ENCODE measurements at regions not wholly inside any gene's neighbourhood (a gene's known extent, or its start where the extent isn't known, plus 50 kb on each side); places are given as distances from the start of the nearest gene placed in this dataset.

- ATAC-seq (no peak), DNase-seq (no peak)
- no peaks in the 10 kb centered on the region for H3K27me3 Mint-ChIP-seq
- H3K27ac Mint-ChIP-seq: no peak overlapping the region
- no peaks in the 10 kb centered on the region for H3K9me3 Mint-ChIP-seq (ENCODE audit: low read depth)
- no peaks in the 10 kb centered on the region for H3K4me1 Mint-ChIP-seq
- CTCF ChIA-PET: interaction anchor here (1.9 kb wide), 1 partner anchor 20 kb away, joined by 8 read pairs; no protein-coding TSS in a partner anchor
- H3K4me3 Mint-ChIP-seq: no peak overlapping the region
- no peaks in the 10 kb centered on the region for H3K36me3 Mint-ChIP-seq
These were observed 105.9 kb downstream of the CT47B1 start for GRCh38 chrX:120769576-120770341.

DNA sequence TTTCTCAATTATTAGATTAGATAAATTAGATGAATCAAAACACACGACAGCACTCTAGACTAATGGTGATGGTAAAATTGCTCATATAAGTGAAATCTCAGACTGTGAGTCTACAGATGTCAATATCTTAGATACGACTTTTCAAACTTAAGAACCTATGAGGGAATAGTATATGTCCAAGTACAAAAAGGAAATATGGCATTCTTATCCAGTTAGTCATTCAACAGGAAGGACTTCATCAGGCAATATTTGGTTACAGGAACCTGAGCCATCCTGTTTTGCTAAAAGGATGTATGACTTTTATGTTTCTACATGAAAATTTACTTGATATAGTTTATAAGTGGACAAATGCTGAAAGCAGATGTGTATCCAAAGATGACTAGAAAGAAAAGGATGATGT is 107.0 kb downstream of the CT47B1 start:
- Mint-ChIP-seq H3K4me3 (no peak overlapping the region), H3K36me3 (no peaks in the 10 kb centered on the region), H3K9me3 (ENCODE audit: low read depth) (no peaks in the 10 kb centered on the region), H3K27me3 (no peaks in the 10 kb centered on the region), H3K4me1 (no peaks in the 10 kb centered on the region), H3K27ac (no peak overlapping the region)
- CTCF ChIA-PET: no interaction called here
- DNase-seq: no peak
- ATAC-seq: no peak

GRCh38 chrX:120768254-120768653 is 107.4 kb downstream of the CT47B1 start:
- Mint-ChIP-seq H3K27me3 (no peaks in the 10 kb centered on the region), H3K9me3 (ENCODE audit: low read depth) (no peaks in the 10 kb centered on the region), H3K36me3 (no peaks in the 10 kb centered on the region), H3K27ac (no peak overlapping the region), H3K4me1 (no peaks in the 10 kb centered on the region), H3K4me3 (no peak overlapping the region)
- ATAC-seq (no peak), DNase-seq (no peak)
- CTCF ChIA-PET: no interaction called here

GRCh38 chrX:120763269-120763668 is 112.4 kb downstream of the CT47B1 start:
- ATAC-seq: no peak
- no peak for DNase-seq
- Mint-ChIP-seq H3K27me3 (peaks cover 3% of the 10 kb centered on the region), H3K4me1 (no peaks in the 10 kb centered on the region), H3K4me3 (no peak overlapping the region), H3K36me3 (no peaks in the 10 kb centered on the region), H3K27ac (no peak overlapping the region), H3K9me3 (ENCODE audit: low read depth) (no peaks in the 10 kb centered on the region)
- CTCF ChIA-PET: no interaction called here

- Mint-ChIP-seq H3K36me3 (no peaks in the 10 kb centered on the region), H3K4me1 (no peaks in the 10 kb centered on the region), H3K9me3 (ENCODE audit: low read depth) (no peaks in the 10 kb centered on the region), H3K27ac (no peak overlapping the region), H3K4me3 (no peak overlapping the region), H3K27me3 (peaks cover 3% of the 10 kb centered on the region)
- CTCF ChIA-PET: no interaction called here
- ATAC-seq (no peak), DNase-seq (no peak)
These were observed 113.9 kb downstream of the CT47B1 start for GRCh38 chrX:120761810-120762209.

- peaks cover 3% of the 10 kb centered on the region for H3K27me3 Mint-ChIP-seq
- H3K4me3 Mint-ChIP-seq: no peak overlapping the region
- no peaks in the 10 kb centered on the region for H3K9me3 Mint-ChIP-seq (ENCODE audit: low read depth)
- H3K36me3 Mint-ChIP-seq: no peaks in the 10 kb centered on the region
- CTCF ChIA-PET: no interaction called here
- H3K4me1 Mint-ChIP-seq: peaks cover 6% of the 10 kb centered on the region
- no peak for DNase-seq
- H3K27ac Mint-ChIP-seq: no peak overlapping the region
- no peak for ATAC-seq
These were observed 116.0 kb downstream of the CT47B1 start for GRCh38 chrX:120759685-120760084.

- ATAC-seq: no peak
- CTCF ChIA-PET: no interaction called here
- peaks cover 21% of the 10 kb centered on the region for H3K4me1 Mint-ChIP-seq
These were observed 120.4 kb downstream of the CT47B1 start for GRCh38 chrX:120755066-120755846.

GRCh38 chrX:120753413-120754251 is 122.0 kb downstream of the CT47B1 start:
- Mint-ChIP-seq H3K4me1 (peaks cover 26% of the 10 kb centered on the region), H3K36me3 (no peaks in the 10 kb centered on the region), H3K9me3 (ENCODE audit: low read depth) (no peaks in the 10 kb centered on the region), H3K27me3 (no peaks in the 10 kb centered on the region), H3K4me3 (no peak overlapping the region), H3K27ac (no peak overlapping the region)
- DNase-seq (no peak), ATAC-seq (no peak)
- CTCF ChIA-PET: no interaction called here

More at GRCh38 chrX:120755066-120755846, 120.4 kb downstream of the CT47B1 start:
- Mint-ChIP-seq H3K27me3 (peaks cover 3% of the 10 kb centered on the region), H3K27ac (no peak overlapping the region), H3K36me3 (no peaks in the 10 kb centered on the region), H3K9me3 (ENCODE audit: low read depth) (no peaks in the 10 kb centered on the region), H3K4me3 (no peak overlapping the region)
- DNase-seq: no peak

DNA sequence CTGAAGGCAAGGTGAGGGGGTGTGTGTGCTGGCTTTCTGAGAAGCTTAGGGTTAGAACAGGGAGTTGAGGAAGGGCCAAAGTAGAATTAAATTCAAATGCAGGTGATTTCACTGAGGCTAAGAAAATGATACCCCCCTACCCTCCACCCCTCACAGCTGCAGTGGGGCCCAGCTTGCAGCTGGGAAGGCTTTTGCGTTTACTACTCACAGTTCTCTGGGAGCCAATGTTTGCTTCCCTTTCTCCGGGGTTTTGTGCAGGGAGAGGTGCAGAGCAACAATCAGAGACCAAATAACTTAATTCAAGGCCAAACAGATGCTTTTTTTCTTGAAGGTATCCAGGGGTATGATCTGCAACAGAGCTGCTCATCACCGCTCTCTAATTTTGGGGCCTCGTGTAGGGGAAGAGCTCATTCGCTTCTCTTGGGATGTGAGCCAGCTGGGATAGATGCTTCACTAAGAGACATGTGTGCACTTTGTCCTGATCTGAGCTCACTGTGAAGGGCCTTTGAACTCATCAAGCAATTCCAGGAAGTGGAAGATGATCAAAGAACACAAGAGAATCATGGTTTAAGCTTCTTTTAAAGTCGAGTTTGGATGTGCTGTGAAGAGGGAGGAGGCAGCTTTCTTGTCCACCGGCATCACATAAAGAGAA is 122.7 kb upstream of the C1GALT1C1 start:
- DNase-seq: no peak
- CTCF ChIA-PET: interaction anchor here (1.0 kb wide), 1 partner anchor 37 kb away, joined by 3 read pairs; no protein-coding TSS in a partner anchor
- Mint-ChIP-seq H3K27ac (no peak overlapping the region), H3K4me3 (no peak overlapping the region), H3K36me3 (no peaks in the 10 kb centered on the region), H3K27me3 (no peaks in the 10 kb centered on the region), H3K4me1 (peaks cover 26% of the 10 kb centered on the region), H3K9me3 (ENCODE audit: low read depth) (no peaks in the 10 kb centered on the region)
- no peak for ATAC-seq

DNA sequence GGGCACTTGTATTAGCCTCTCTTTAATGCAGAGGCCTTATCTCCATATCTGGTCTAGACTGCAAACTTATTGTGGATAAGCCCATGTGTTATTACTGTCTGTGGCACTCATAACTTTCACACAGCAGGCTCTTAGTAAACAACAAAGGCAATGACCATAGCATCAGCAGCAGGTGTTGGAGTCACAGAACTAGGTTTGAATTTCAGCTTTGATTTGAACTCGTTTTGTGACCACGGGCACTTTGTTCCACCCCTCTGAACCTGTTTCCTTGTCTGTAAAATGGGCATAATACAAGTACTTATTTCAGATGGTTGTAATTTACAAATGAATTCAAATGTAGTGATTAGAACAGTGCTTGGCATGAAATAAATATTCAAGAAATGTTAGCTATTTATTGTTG is 121.8 kb upstream of the C1GALT1C1 start:
- Mint-ChIP-seq H3K4me3 (no peak overlapping the region), H3K4me1 (peaks cover 26% of the 10 kb centered on the region), H3K27ac (no peak overlapping the region), H3K9me3 (ENCODE audit: low read depth) (no peaks in the 10 kb centered on the region), H3K27me3 (no peaks in the 10 kb centered on the region), H3K36me3 (no peaks in the 10 kb centered on the region)
- no peak for ATAC-seq
- DNase-seq: no peak
- CTCF ChIA-PET: no interaction called here

GRCh38 chrX:120750381-120750780 is 120.5 kb upstream of the C1GALT1C1 start:
- Mint-ChIP-seq H3K27me3 (no peaks in the 10 kb centered on the region), H3K9me3 (ENCODE audit: low read depth) (no peaks in the 10 kb centered on the region), H3K36me3 (peaks cover 1% of the 10 kb centered on the region), H3K27ac (no peak overlapping the region), H3K4me3 (no peak overlapping the region), H3K4me1 (peaks cover 26% of the 10 kb centered on the region)
- ATAC-seq: no peak
- no peak for DNase-seq
- CTCF ChIA-PET: no interaction called here

GRCh38 chrX:120749141-120749846 is 119.4 kb upstream of the C1GALT1C1 start:
- no peaks in the 10 kb centered on the region for H3K27me3 Mint-ChIP-seq
- H3K4me3 Mint-ChIP-seq: no peak overlapping the region
- peaks cover 3% of the 10 kb centered on the region for H3K36me3 Mint-ChIP-seq
- H3K4me1 Mint-ChIP-seq: peaks cover 18% of the 10 kb centered on the region
- no peaks in the 10 kb centered on the region for H3K9me3 Mint-ChIP-seq (ENCODE audit: low read depth)
- no peak overlapping the region for H3K27ac Mint-ChIP-seq
- DNase-seq (no peak), ATAC-seq (no peak)
- CTCF ChIA-PET: no interaction called here

- Mint-ChIP-seq H3K4me3 (no peak overlapping the region), H3K4me1 (peaks cover 6% of the 10 kb centered on the region), H3K27ac (no peak overlapping the region), H3K27me3 (no peaks in the 10 kb centered on the region), H3K36me3 (peaks cover 3% of the 10 kb centered on the region), H3K9me3 (ENCODE audit: low read depth) (no peaks in the 10 kb centered on the region)
- DNase-seq (no peak), ATAC-seq (no peak)
- CTCF ChIA-PET: no interaction called here
These were observed 116.3 kb upstream of the C1GALT1C1 start for GRCh38 chrX:120746153-120746552.

All from activated CD8-positive, alpha-beta memory T cell treated with anti-CD3 and anti-CD28 coated beads, Interleukin-2, amount 10 ng/mL, durations not matched to agents 7 days and 5 days (primary cell).